HepG2 (cell line): ENCODE measurements at regions not wholly inside any gene's neighbourhood (a gene's known extent, or its start where the extent isn't known, plus 50 kb on each side); places are given as distances from the start of the nearest gene placed in this dataset.

Experiments
- ATAC-seq: fragments of 200-7000 bp; cut with Tn5 transposase; 3 replicates; pipeline ENCODE4 v1.9.1; 2020; ENCODE audit warnings: mild to moderate bottlenecking, moderate library complexity
- BruUV-seq: library from RNA; stranded (reverse); fragments of 400-500 nt; replicated peaks from 2 replicates; lab custom pipeline; 2021; lab: Mats Ljungman, UMichigan
- CTCF ChIA-PET: fragments of 300-600 bp; formaldehyde crosslinking; extraction: SDS; loops from one replicate; lab custom pipeline; 2021; ENCODE audit warnings: low total read pairs, inconsistent platforms, low intra/inter-chr PET ratio; lab: Yijun Ruan, JAX
- POLR2A ChIA-PET: fragments of 350-600 bp; sonication (Branson Sonifier 250); formaldehyde crosslinking; loops from one replicate; lab custom pipeline; 2020; ENCODE audit warnings: antibody characterized with exemption, inconsistent platforms; lab: Yijun Ruan, JAX
- DNase-seq: peaks from one replicate; pipeline ENCODE4 v3.0.0-alpha.2; 2015; ENCODE audit warnings: low spot score
- FAIRE-seq: peaks from 3 replicates; lab custom pipeline; 2011; peaks lifted over from hg19 to GRCh38; lab: Jason Lieb, UNC
- H2AFZ ChIP-seq: one replicate; pipeline ENCODE4 v1.6.1; 2011; ENCODE audit warnings: low read length, inconsistent platforms
- H3K27ac ChIP-seq: fragments of 300-600 bp; 3 replicates; pipeline ENCODE4 v1.8.0; 2011; ENCODE audit warnings: mixed run types, mild to moderate bottlenecking, mixed read lengths, low read length, inconsistent platforms; ENCODE audit not compliant: insufficient read depth; ENCODE audit errors: extremely low read length
- H3K27me3 ChIP-seq, 2 experiments: fragments of 200-600 bp in 1 of 2; 2 replicates in 1 of 2; 3 replicates in 1 of 2; pipeline versions ENCODE4 v1.6.0 to v1.8.0; 2011; ENCODE audit warnings: low read length in 2 of 2, mild to moderate bottlenecking in 2 of 2, moderate library complexity in 2 of 2, inconsistent platforms in 1 of 2; ENCODE audit not compliant: insufficient read depth in 2 of 2, control insufficient read depth in 1 of 2
- H3K36me3 ChIP-seq, 2 experiments: fragments of 200-600 bp in 1 of 2; replicated peaks in 1 of 2; 2 replicates in 1 of 2; 3 replicates in 1 of 2; pipeline versions ENCODE4 v1.5.1 to v1.8.0; 2011; ENCODE audit warnings: low read length in 2 of 2, inconsistent platforms in 1 of 2; ENCODE audit not compliant: insufficient read depth in 2 of 2, control insufficient read depth in 1 of 2
- H3K4me1 ChIP-seq: 2 replicates; pipeline ENCODE4 v1.5.1; 2012; ENCODE audit warnings: low read length, inconsistent platforms; ENCODE audit not compliant: insufficient read depth
- H3K4me2 ChIP-seq: 2 replicates; pipeline ENCODE4 v1.6.0; 2011; ENCODE audit warnings: low read depth, low read length, inconsistent platforms
- H3K4me3 ChIP-seq, 3 experiments: fragments of 200-600 bp in 1 of 3; sonication (generic), shearing (Covaris generic) in 1 of 3; replicated peaks in 1 of 3; 2 replicates each; pipeline ENCODE4 v1.5.1; 2011 to 2016; ENCODE audit warnings: low read length in 3 of 3, inconsistent platforms in 2 of 3, low read depth in 2 of 3, mild to moderate bottlenecking in 2 of 3, control low read depth in 1 of 3, mixed read lengths in 1 of 3; ENCODE audit not compliant: insufficient read depth in 1 of 3
- H3K79me2 ChIP-seq: one replicate; pipeline ENCODE4 v1.6.1; 2011; ENCODE audit warnings: low read length, inconsistent platforms; ENCODE audit not compliant: insufficient read depth
- H3K9ac ChIP-seq: 2 replicates; pipeline ENCODE4 v1.6.0; 2011; ENCODE audit warnings: mild to moderate bottlenecking, low read depth, low read length, inconsistent platforms; ENCODE audit not compliant: insufficient read depth
- H3K9me3 ChIP-seq: 2 replicates; pipeline ENCODE4 v1.5.1; 2012; ENCODE audit warnings: mild to moderate bottlenecking, low read length
- H4K20me1 ChIP-seq: 2 replicates; pipeline ENCODE4 v1.6.0; 2011; ENCODE audit warnings: inconsistent platforms, mild to moderate bottlenecking, low read length, moderate library complexity; ENCODE audit not compliant: insufficient read depth
- KDM5A ChIP-seq: fragments of 200-600 bp; sonication (generic); IDR thresholded peaks from 2 replicates; pipeline ENCODE4 v1.7.0; 2018; ENCODE audit warnings: antibody characterized with exemption, mild to moderate bottlenecking, low read length, borderline replicate concordance
- SP140L ChIP-seq: sonication (generic); formaldehyde crosslinking; IDR thresholded peaks from 2 replicates; pipeline ENCODE4 v1.4.0; 2020; ENCODE audit warnings: missing genetic modification reagents, borderline replicate concordance
- ZNF547 ChIP-seq: sonication (generic); formaldehyde crosslinking; IDR thresholded peaks from 2 replicates; pipeline ENCODE4 v1.5.1; 2020; ENCODE audit warnings: mild to moderate bottlenecking, missing genetic modification reagents
- ZNF883 ChIP-seq: sonication (generic); formaldehyde crosslinking; IDR thresholded peaks from 2 replicates; pipeline ENCODE4 v1.5.1; 2020; ENCODE audit warnings: mild to moderate bottlenecking, missing genetic modification reagents; ENCODE audit errors: not compliant biosample characterization
- WGBS: methylation state at CpG from one replicate; pipeline ENCODE4 v1.1.6; 2017; ENCODE audit warnings: low lambda C conversion rate; 5-methylcytosine and 5-hydroxymethylcytosine counted together
- in situ Hi-C: cut with HindIII; loops from 2 replicates; pipeline ENCODE4 v1.10.0; 2017; ENCODE audit warnings: low pct_unique_long_range_greater_than_20kb; ENCODE audit not compliant: extremely low pct_ligation_motif_present
- intact Hi-C: fragments of 100-400 bp; cut with micrococcal nuclease; formaldehyde crosslinking; loops from one replicate; pipeline ENCODE4 v1.10.0; 2022; ENCODE audit not compliant: unreplicated experiment
- TF ChIP-seq, protein P1 (sequence below): sonication (generic); formaldehyde crosslinking; IDR thresholded peaks from 2 replicates; pipeline ENCODE4 v1.5.0; 2020; ENCODE audit warnings: missing genetic modification reagents
- TF ChIP-seq, protein P2 (sequence below): sonication (generic); formaldehyde crosslinking; IDR thresholded peaks from 2 replicates; pipeline ENCODE4 v1.4.0; 2020; ENCODE audit warnings: missing genetic modification reagents, mild to moderate bottlenecking, borderline replicate concordance
- TF ChIP-seq, protein P3 (sequence below): sonication (generic); formaldehyde crosslinking; IDR thresholded peaks from 2 replicates; pipeline ENCODE4 v1.8.1; 2023; ENCODE audit warnings: mild to moderate bottlenecking, moderate library complexity, missing genetic modification reagents
- TF ChIP-seq, protein P4 (sequence below): IDR thresholded peaks from 2 replicates; pipeline ENCODE4 v1.6.1; 2016; ENCODE audit warnings: low read depth

DNA sequence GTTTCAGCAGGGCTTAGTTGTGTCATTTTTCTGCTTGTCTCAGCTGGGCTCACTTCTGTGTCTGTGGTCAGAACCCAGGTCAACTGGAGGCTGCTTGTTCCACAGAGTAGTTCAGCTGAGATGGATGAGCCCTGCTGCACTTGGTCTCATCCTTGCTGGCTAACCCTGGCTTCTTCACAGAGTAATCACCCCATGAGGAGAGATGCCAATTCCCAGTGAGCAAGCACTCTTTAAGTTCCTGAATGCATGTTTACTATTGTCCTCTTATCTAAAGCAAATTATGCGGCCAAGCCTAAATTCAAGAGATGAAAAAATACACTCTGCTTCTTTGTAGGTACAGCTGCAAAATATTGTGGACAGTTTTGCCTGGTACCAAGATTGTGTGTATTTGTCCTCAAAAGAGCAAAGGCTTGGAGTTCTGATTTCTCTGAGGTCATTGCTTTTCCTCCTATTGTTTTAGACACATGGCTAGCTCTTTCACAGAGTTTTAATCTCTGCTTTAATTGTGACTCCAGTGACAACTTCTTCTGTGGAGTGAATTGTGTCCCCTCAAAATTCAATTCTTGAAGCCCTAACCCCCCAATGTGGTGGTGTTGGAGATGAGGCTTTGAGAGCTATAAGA is 236.6 kb upstream of the ANKRD50 start:
- in situ Hi-C loops (no loop called here), intact Hi-C loops (loop anchor here (10.0 kb wide), 1 partner anchor 614 kb away; no protein-coding TSS in a partner anchor)
- H3K79me2 ChIP-seq = no peaks in the 10 kb centered on the region
- FAIRE-seq (no peak), DNase-seq (no peak), ATAC-seq (no peak)
- BruUV-seq = no TSS peak
- no peak overlapping the region for H3K9ac ChIP-seq
- no peaks in the 10 kb centered on the region; a peak in 1 of 5 replicates for H3K27me3 ChIP-seq
- no peaks in the 10 kb centered on the region for H3K36me3 ChIP-seq
- no peak overlapping the region for H3K4me2 ChIP-seq
- no peaks in the 10 kb centered on the region for H4K20me1 ChIP-seq
- H2AFZ ChIP-seq = no peak overlapping the region
- ChIA-PET POLR2A (no interaction called here), CTCF (no interaction called here)
- WGBS = 71% methylated on average over 1 of the region's 1 CpG
- no peaks in the 10 kb centered on the region for H3K4me1 ChIP-seq
- no peak overlapping the region for H3K27ac ChIP-seq
- H3K4me3 ChIP-seq = no peak overlapping the region
- H3K9me3 ChIP-seq = no peaks in the 10 kb centered on the region
- TF ChIP-seq ZNF547 (no peak), KDM5A (no peak), ZNF883 (CRISPR knock-in tag) (no peak), SP140L (CRISPR knock-in tag) (no peak)
- TF ChIP-seq, protein P1, sequence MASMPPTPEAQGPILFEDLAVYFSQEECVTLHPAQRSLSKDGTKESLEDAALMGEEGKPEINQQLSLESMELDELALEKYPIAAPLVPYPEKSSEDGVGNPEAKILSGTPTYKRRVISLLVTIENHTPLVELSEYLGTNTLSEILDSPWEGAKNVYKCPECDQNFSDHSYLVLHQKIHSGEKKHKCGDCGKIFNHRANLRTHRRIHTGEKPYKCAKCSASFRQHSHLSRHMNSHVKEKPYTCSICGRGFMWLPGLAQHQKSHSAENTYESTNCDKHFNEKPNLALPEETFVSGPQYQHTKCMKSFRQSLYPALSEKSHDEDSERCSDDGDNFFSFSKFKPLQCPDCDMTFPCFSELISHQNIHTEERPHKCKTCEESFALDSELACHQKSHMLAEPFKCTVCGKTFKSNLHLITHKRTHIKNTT (CRISPR knock-in tag) = no peak
- TF ChIP-seq, protein P2, sequence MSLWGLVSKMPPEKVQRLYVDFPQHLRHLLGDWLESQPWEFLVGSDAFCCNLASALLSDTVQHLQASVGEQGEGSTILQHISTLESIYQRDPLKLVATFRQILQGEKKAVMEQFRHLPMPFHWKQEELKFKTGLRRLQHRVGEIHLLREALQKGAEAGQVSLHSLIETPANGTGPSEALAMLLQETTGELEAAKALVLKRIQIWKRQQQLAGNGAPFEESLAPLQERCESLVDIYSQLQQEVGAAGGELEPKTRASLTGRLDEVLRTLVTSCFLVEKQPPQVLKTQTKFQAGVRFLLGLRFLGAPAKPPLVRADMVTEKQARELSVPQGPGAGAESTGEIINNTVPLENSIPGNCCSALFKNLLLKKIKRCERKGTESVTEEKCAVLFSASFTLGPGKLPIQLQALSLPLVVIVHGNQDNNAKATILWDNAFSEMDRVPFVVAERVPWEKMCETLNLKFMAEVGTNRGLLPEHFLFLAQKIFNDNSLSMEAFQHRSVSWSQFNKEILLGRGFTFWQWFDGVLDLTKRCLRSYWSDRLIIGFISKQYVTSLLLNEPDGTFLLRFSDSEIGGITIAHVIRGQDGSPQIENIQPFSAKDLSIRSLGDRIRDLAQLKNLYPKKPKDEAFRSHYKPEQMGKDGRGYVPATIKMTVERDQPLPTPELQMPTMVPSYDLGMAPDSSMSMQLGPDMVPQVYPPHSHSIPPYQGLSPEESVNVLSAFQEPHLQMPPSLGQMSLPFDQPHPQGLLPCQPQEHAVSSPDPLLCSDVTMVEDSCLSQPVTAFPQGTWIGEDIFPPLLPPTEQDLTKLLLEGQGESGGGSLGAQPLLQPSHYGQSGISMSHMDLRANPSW = no peak
- TF ChIP-seq, protein P3, sequence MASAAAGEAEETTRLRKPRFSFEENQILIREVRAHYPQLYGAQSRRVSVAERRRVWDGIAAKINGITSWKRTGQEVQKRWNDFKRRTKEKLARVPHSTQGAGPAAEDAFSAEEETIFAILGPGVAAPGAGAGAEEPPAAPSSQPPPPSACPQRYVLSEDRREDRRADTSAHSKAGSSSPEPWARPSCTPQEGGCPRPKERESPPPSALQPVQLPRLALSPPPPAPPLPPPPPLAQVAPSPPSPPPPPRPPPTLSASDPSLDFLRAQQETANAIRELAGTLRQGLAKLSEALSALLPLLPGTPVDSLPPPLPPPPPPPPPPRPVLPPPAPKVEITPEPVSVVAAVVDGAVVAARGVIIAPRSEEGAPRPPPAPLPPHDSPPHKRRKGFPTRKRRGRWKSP (CRISPR knock-in tag) = no peak
- TF ChIP-seq, protein P4, sequence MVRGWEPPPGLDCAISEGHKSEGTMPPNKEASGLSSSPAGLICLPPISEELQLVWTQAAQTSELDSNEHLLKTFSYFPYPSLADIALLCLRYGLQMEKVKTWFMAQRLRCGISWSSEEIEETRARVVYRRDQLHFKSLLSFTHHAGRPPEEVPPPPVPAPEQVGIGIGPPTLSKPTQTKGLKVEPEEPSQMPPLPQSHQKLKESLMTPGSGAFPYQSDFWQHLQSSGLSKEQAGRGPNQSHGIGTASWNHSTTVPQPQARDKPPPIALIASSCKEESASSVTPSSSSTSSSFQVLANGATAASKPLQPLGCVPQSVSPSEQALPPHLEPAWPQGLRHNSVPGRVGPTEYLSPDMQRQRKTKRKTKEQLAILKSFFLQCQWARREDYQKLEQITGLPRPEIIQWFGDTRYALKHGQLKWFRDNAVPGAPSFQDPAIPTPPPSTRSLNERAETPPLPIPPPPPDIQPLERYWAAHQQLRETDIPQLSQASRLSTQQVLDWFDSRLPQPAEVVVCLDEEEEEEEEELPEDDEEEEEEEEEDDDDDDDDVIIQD (CRISPR knock-in tag) = no peak
